Forelimb muscle (tissue), 1 donor: ENCODE measurements at regions not wholly inside any gene's neighbourhood (a gene's known extent, or its start where the extent isn't known, plus 50 kb on each side); places are given as distances from the start of the nearest gene placed in this dataset.
"Not testable (repeated sequence)": the region's sequence is repeated elsewhere in the genome, so short reads cannot be mapped to it uniquely, and the experiment has no call there.

Experiments
- DNase-seq: peaks from one replicate; pipeline ENCODE4 v3.0.0-alpha.2; 2013; ENCODE audit warnings: low read depth

- DNase-seq: peak; percentile 4
Measured at GRCh38 chr2:7377916-7378569, 460.8 kb downstream of the RNF144A start.

- no peak for DNase-seq
Measured at GRCh38 chr2:7378591-7378990, 461.4 kb downstream of the RNF144A start.

DNA sequence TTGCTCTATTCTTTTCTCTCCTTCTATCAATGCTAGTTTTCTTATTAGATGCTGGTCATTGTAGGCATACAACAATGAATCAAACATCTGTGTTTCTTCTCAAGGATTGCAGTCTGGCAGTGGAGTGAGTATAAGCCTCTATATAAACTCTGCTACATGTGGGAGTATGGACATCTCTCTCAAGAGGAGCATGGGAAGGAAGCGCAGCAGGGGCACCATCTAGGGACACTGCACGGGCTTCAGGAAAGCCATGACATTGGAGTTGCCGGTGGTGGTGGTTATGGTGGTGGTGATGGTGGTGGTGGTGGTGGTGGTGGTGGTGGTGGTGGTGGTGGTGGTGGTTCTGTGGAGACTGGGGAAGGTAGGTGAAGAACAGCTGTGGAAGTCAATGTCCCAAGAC is 462.6 kb downstream of the RNF144A start:
- no peak for DNase-seq

- DNase-seq: no peak
Measured at GRCh38 chr2:7384773-7385349, 467.6 kb downstream of the RNF144A start.

DNA sequence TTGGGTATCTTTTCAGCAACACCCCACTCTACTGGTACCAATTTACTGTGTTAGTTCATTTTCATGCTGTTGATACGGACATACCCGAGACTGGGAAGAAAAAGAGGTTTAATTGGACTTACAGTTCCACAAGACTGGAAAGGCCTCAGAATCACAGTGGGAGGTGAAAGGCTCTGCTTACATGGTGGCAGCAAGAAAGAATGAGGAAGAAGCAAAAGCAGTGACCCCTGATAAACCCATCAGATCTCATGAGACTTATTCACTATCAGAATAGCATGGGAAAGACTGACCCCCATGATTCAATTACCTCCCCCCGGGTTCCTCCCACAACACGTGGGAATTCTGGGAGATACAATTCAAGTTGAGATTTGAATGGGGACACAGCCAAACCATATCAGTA is 473.1 kb downstream of the RNF144A start:
- DNase-seq: not testable (repeated sequence)

DNA sequence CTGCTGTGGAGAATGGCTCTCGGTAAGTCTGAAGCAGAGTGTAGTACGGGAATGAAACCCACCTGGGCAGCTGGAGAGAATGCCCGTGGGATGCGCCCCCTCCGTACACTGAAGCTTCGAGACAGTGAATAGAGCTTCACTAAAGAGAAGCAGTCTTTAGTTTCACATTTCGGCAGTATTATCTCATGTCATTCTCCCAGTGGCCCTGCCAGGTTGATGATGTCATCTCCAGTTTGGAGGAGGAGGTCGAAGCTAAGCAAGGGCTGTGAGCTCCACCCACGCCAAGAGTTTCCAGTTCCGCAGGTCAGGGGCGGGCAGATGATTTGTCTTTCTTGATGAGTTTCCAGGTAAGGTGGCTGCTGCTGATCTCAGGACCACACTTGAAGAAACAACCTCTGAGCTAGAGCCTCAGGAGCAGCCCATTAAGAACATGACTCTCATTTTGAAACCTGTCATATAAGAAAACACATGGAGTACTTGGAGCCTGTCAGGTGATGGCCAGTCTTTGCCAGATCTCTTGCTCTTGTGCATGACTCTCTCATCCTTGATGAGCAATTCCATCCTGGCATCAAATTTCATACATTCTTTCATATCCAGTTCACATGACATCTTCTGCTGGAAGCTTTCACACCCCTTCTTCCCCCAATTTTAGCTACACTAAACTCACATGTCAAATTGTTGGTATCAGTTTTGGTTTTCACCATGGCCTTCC is 475.0 kb downstream of the RNF144A start:
- DNase-seq: no peak

GRCh38 chr2:7394195-7394594 is 477.0 kb downstream of the RNF144A start:
- no peak for DNase-seq

GRCh38 chr2:7400628-7401027 is 483.4 kb downstream of the RNF144A start:
- no peak for DNase-seq

DNA sequence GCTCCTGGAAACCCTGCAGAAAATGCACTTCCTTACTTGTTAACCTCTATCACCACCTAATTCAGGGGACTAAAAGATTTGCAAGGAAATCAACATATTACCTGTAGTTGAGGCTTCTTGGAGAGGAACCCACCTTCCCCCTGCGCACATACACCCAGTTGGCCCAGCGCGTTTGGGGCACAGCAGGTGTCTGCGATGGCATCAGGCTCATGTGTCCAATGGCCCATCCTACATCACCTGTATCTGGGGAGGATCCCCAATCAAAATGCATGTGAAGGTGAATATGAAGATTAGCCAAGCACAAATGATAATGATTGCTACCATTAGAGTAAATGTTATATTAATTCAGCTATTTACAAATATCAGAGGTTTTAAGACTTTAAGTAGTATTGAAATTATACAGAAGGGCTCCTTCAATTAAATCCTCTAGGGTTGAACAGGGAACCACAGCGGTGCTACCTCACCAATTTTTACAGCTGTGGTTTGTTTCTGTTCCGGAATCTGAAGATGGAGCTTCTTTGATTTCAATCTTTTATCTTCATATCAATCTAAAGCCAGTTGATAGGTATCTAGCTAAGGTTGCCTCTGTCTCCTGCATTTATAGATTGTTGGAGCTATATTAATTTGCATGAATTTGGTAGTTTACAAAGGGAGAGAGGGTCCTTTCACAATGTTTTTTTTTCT is 486.0 kb downstream of the RNF144A start:
- no peak for DNase-seq

DNA sequence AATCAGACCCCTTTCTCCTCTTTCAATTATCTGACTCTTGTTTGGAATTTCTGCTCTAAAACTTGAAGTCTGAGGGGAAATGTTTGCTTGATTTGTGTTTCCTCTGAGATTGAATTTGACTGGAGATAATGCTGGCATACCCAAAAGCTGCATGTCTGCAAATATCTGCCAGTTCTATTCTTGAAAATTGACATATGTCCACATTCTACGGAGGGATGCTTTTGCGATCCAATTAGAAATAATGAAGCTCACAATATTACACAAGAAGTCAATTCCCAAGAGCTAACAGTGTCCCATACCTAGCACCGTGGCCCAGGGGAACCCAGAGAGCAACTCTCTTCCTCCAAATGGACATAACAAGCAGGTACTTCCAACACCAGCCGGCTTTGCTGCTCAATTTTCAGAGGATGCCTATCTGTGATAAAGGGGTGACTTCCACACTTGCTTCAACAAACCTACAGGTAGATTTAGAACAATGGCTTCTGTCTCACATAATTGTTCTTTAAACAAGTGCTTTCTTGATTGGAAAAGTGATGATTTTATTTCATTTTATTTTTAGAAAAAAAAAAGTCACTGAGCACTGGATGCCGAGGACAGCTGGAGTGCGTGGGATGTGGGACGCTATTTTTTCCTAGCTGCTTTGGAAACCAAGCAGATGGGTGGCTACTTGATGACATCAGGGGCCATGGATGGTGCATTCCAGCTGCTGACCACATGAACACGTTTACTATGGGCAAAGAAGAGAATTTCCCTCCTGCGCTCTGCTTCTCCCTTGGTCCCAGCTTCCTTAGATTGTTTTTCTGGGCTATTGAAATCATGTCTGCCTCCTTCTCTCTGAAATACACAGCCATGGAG is 488.9 kb downstream of the RNF144A start:
- DNase-seq: no peak

- no peak for DNase-seq
Measured at GRCh38 chr2:7407001-7407400, 489.8 kb downstream of the RNF144A start.

GRCh38 chr2:7407906-7408680 is 490.9 kb downstream of the RNF144A start:
- DNase-seq: no peak

GRCh38 chr2:7411691-7412090 is 494.5 kb downstream of the RNF144A start:
- DNase-seq: no peak

- DNase-seq: no peak
Measured at GRCh38 chr2:7417845-7418742, 500.9 kb downstream of the RNF144A start.

GRCh38 chr2:7419186-7419585 is 502.0 kb downstream of the RNF144A start:
- no peak for DNase-seq

DNA sequence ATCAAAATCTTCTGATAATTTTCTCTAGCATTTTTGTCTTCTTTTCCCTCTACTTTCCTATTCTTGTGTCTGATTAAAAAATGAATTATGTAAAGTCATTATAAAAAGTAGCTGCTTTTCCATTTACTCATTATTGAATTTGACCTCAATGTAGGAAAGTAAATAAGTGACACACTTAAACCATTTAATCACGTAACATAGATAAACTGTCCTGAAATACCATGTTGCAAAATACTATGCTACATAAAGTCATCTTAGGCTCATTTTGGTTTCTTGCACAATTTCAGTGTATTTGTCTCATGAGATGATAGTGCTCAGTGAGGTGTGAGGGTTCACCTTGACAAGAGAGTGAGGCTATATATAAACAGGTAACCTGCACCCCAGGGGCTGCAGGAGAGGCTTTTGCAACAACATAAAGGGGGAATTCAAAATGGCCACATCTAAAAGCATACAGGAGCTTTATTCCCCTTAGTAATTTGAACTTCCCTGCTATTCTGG is 502.7 kb downstream of the RNF144A start:
- DNase-seq: no peak

DNA sequence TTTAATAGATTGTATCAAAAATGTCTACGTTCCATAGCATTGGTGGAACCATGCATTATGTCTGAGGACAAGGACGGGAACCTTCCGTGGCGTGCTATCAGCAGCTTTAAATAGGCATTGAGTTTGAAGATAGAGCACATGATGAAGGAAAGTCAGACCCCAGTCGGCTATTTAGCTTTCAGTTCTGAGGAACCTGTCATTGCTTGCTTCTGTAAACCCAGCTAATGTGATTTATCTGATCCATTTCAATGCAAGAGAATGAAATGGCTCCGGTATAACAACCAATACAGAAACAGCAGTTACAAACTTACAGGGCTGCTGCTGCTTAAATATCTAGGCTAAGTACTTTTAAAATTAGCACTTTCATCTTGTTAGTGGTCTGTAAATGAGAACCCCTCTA is 503.3 kb downstream of the RNF144A start:
- no peak for DNase-seq

GRCh38 chr2:7424481-7424880 is 507.3 kb downstream of the RNF144A start:
- DNase-seq: no peak

DNA sequence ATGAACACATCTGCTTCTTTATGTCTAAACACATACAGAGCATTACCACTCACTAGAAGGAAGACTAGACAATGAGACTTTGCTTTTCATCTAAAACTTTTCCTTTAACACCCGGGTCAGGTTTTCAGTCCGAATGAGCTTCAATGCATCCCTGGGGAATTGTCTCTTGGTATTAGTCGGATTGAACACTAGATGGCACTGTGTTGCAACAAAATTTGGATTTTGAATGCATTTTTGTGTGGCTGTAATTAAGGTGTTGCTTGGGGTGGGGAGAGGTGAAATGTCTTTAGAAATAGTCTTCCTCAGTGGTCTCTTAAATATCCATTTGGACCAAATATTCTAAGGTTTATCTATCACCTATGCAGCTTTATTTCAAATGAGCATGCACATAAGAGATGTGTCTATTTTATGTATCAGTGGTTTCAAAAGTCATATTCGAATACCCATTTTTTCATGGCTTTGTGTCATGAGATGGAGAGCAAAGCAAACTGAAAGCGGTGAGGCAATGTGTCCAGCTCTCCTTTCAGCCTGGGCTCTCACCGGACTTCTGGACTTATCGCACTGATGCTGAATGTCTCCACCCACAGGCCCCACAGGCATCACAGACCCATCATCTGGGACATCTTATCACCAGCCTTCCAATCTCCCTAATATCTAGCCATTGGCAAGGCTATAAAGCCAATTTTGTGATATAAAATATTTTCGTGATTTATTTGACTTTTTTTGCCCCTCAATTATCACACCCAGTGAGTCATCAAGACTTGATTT is 510.3 kb downstream of the RNF144A start:
- peak; percentile 45 for DNase-seq
